WTC11 (cell line): ENCODE measurements at regions not wholly inside any gene's neighbourhood (a gene's known extent, or its start where the extent isn't known, plus 50 kb on each side); places are given as distances from the start of the nearest gene placed in this dataset.
"Not testable (repeated sequence)": the region's sequence is repeated elsewhere in the genome, so short reads cannot be mapped to it uniquely, and the experiment has no call there.

Experiments
- CBFB ChIP-seq: sonication (generic); formaldehyde crosslinking; IDR thresholded peaks from 2 replicates; pipeline ENCODE4 v1.8.1; 2022; ENCODE audit warnings: mild to moderate bottlenecking, low read depth, missing genetic modification reagents
- FOXJ3 ChIP-seq: sonication (generic); formaldehyde crosslinking; IDR thresholded peaks from 2 replicates; pipeline ENCODE4 v1.9.0; 2021; ENCODE audit warnings: missing genetic modification reagents, mild to moderate bottlenecking, borderline replicate concordance
- MYBL2 ChIP-seq: sonication (generic); formaldehyde crosslinking; IDR thresholded peaks from 2 replicates; pipeline ENCODE4 v1.8.1; 2023; ENCODE audit warnings: mild to moderate bottlenecking, moderate library complexity, missing genetic modification reagents
- NFYB ChIP-seq: sonication (generic); formaldehyde crosslinking; conservative IDR thresholded peaks from 2 replicates; pipeline ENCODE4 v1.8.0; 2022; ENCODE audit warnings: low read depth, missing genetic modification reagents
- TF ChIP-seq, protein P1 (sequence below): sonication (generic); formaldehyde crosslinking; IDR thresholded peaks from 2 replicates; pipeline ENCODE4 v1.8.1; 2023; ENCODE audit warnings: mild to moderate bottlenecking, moderate library complexity, missing genetic modification reagents
- TF ChIP-seq, protein P2 (sequence below): fragments of 200-600 bp; IDR thresholded peaks from 2 replicates; pipeline ENCODE4 v1.8.0; 2022; ENCODE audit warnings: antibody characterized with exemption
- TF ChIP-seq, protein P3 (sequence below): sonication (generic); formaldehyde crosslinking; IDR thresholded peaks from 2 replicates; pipeline ENCODE4 v1.8.1; 2022; ENCODE audit warnings: low read depth, missing genetic modification reagents, borderline replicate concordance
- TF ChIP-seq, protein P4 (sequence below): sonication (generic); formaldehyde crosslinking; IDR thresholded peaks from 2 replicates; pipeline ENCODE4 v1.8.0; 2022; ENCODE audit warnings: missing genetic modification reagents
- TF ChIP-seq, protein P5 (sequence below): sonication (generic); formaldehyde crosslinking; IDR thresholded peaks from 2 replicates; pipeline ENCODE4 v1.8.1; 2022; ENCODE audit warnings: low read depth, mild to moderate bottlenecking, moderate library complexity, missing genetic modification reagents, borderline replicate concordance

DNA sequence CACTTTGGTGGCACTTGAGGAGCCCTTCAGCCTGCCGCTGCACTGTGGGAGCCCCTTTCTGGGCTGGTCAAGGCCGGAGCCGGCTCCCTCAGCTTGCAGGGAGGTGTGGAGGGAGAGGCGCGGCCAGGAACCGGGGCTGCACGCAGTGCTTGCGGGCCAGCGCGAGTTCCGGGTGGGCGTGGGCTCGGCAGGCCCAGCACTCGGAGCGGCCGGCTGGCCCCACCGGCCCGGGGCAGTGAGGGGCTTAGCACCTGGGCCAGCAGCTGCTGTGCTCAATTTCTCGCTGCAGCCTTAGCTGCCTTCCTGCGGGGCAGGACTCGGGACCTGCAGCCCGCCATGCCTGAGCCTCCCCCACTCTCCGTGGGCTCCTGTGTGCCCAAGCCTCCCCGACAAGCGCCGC is 533.7 kb upstream of the SLC10A2 start:
- TF ChIP-seq, protein P1, sequence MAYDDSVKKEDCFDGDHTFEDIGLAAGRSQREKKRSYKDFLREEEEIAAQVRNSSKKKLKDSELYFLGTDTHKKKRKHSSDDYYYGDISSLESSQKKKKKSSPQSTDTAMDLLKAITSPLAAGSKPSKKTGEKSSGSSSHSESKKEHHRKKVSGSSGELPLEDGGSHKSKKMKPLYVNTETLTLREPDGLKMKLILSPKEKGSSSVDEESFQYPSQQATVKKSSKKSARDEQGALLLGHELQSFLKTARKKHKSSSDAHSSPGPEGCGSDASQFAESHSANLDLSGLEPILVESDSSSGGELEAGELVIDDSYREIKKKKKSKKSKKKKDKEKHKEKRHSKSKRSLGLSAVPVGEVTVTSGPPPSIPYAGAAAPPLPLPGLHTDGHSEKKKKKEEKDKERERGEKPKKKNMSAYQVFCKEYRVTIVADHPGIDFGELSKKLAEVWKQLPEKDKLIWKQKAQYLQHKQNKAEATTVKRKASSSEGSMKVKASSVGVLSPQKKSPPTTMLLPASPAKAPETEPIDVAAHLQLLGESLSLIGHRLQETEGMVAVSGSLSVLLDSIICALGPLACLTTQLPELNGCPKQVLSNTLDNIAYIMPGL (CRISPR knock-in tag), result not testable (repeated sequence)
- TF ChIP-seq, protein P2, sequence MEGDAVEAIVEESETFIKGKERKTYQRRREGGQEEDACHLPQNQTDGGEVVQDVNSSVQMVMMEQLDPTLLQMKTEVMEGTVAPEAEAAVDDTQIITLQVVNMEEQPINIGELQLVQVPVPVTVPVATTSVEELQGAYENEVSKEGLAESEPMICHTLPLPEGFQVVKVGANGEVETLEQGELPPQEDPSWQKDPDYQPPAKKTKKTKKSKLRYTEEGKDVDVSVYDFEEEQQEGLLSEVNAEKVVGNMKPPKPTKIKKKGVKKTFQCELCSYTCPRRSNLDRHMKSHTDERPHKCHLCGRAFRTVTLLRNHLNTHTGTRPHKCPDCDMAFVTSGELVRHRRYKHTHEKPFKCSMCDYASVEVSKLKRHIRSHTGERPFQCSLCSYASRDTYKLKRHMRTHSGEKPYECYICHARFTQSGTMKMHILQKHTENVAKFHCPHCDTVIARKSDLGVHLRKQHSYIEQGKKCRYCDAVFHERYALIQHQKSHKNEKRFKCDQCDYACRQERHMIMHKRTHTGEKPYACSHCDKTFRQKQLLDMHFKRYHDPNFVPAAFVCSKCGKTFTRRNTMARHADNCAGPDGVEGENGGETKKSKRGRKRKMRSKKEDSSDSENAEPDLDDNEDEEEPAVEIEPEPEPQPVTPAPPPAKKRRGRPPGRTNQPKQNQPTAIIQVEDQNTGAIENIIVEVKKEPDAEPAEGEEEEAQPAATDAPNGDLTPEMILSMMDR, result not testable (repeated sequence)
- TF ChIP-seq, protein P3, sequence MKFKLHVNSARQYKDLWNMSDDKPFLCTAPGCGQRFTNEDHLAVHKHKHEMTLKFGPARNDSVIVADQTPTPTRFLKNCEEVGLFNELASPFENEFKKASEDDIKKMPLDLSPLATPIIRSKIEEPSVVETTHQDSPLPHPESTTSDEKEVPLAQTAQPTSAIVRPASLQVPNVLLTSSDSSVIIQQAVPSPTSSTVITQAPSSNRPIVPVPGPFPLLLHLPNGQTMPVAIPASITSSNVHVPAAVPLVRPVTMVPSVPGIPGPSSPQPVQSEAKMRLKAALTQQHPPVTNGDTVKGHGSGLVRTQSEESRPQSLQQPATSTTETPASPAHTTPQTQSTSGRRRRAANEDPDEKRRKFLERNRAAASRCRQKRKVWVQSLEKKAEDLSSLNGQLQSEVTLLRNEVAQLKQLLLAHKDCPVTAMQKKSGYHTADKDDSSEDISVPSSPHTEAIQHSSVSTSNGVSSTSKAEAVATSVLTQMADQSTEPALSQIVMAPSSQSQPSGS (CRISPR knock-in tag), result not testable (repeated sequence)
- not testable (repeated sequence) for TF ChIP-seq CBFB (CRISPR knock-in tag); MYBL2; FOXJ3 (CRISPR knock-in tag); NFYB (CRISPR knock-in tag)
- TF ChIP-seq, protein P4, sequence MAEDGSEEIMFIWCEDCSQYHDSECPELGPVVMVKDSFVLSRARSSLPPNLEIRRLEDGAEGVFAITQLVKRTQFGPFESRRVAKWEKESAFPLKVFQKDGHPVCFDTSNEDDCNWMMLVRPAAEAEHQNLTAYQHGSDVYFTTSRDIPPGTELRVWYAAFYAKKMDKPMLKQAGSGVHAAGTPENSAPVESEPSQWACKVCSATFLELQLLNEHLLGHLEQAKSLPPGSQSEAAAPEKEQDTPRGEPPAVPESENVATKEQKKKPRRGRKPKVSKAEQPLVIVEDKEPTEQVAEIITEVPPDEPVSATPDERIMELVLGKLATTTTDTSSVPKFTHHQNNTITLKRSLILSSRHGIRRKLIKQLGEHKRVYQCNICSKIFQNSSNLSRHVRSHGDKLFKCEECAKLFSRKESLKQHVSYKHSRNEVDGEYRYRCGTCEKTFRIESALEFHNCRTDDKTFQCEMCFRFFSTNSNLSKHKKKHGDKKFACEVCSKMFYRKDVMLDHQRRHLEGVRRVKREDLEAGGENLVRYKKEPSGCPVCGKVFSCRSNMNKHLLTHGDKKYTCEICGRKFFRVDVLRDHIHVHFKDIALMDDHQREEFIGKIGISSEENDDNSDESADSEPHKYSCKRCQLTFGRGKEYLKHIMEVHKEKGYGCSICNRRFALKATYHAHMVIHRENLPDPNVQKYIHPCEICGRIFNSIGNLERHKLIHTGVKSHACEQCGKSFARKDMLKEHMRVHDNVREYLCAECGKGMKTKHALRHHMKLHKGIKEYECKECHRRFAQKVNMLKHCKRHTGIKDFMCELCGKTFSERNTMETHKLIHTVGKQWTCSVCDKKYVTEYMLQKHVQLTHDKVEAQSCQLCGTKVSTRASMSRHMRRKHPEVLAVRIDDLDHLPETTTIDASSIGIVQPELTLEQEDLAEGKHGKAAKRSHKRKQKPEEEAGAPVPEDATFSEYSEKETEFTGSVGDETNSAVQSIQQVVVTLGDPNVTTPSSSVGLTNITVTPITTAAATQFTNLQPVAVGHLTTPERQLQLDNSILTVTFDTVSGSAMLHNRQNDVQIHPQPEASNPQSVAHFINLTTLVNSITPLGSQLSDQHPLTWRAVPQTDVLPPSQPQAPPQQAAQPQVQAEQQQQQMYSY (CRISPR knock-in tag), result not testable (repeated sequence)
- TF ChIP-seq, protein P5, sequence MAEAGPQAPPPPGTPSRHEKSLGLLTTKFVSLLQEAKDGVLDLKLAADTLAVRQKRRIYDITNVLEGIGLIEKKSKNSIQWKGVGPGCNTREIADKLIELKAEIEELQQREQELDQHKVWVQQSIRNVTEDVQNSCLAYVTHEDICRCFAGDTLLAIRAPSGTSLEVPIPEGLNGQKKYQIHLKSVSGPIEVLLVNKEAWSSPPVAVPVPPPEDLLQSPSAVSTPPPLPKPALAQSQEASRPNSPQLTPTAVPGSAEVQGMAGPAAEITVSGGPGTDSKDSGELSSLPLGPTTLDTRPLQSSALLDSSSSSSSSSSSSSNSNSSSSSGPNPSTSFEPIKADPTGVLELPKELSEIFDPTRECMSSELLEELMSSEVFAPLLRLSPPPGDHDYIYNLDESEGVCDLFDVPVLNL (CRISPR knock-in tag), result not testable (repeated sequence)
